ENCODE measurements at regions not wholly inside any gene's neighbourhood (a gene's known extent, or its start where the extent isn't known, plus 50 kb on each side); places are given as distances from the start of the nearest gene placed in this dataset.

GRCh38 chr20:48471176-48471575 is 356.6 kb downstream of the PREX1 start:
- TF ChIP-seq CTCF (IDR thresholded peaks at IDR 0.05) (no peak), POLR2AphosphoS5 (IDR thresholded peaks at IDR 0.05; ENCODE audit: insufficient read depth in 1 of 2, low read depth in 1 of 2) (no peak)
